ENCODE measurements at regions not wholly inside any gene's neighbourhood (a gene's known extent, or its start where the extent isn't known, plus 50 kb on each side); places are given as distances from the start of the nearest gene placed in this dataset.
A peak's percentile ranks its signal among the peaks of the same experiment; 100 is the strongest.

DNA sequence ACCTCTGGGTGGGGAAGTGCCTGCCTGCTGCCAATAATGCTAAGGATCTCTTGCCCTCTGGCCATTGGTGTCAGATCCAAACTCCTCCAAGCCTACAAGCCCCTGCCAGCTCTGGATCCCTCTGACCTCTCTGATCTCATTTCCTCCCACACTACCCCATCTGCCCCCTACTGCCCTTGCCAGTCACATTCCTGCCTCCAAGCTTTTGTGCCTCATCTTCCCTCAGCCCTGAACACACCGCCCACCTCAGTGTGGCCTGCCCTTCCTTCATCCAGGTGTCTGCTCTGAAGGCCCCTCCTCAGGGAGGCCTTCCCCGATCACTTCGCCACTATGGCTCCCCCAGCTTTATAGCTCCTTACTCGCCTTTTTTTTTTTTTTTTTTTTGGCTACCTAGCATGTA is 161.0 kb upstream of the GLI2 start:
- TF ChIP-seq, protein P1, sequence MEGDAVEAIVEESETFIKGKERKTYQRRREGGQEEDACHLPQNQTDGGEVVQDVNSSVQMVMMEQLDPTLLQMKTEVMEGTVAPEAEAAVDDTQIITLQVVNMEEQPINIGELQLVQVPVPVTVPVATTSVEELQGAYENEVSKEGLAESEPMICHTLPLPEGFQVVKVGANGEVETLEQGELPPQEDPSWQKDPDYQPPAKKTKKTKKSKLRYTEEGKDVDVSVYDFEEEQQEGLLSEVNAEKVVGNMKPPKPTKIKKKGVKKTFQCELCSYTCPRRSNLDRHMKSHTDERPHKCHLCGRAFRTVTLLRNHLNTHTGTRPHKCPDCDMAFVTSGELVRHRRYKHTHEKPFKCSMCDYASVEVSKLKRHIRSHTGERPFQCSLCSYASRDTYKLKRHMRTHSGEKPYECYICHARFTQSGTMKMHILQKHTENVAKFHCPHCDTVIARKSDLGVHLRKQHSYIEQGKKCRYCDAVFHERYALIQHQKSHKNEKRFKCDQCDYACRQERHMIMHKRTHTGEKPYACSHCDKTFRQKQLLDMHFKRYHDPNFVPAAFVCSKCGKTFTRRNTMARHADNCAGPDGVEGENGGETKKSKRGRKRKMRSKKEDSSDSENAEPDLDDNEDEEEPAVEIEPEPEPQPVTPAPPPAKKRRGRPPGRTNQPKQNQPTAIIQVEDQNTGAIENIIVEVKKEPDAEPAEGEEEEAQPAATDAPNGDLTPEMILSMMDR (IDR thresholded peaks at IDR 0.05), result no peak
- TF ChIP-seq POLR2A (IDR thresholded peaks at IDR 0.05), result no peak
- no peak for ATAC-seq
- 88 to 93% (median 90%) methylated on average over 4 of the region's 4 CpGs for whole genome bisulfite sequencing, 4 donors

DNA sequence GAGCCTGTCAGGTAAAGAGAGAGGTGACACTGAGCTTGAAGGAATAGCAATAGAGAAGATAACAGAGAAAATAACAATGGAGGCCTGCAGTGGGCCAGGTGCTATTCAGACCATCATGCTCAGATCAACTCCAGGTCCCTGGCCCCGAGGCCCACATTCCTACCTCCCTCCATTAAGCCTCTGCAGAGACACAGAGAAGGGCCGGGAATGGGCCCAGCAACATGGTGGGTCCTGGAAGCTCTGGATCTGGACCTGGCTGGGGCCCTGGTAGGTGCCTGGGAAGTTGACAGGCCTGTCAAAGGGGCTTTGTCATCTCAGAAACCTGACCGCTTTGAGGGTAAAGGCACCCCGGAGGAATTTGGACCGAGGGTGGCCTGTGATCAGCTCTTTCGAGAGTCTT is 159.7 kb upstream of the GLI2 start:
- H3K27me3 ChIP-seq, result no peaks in the 10 kb centered on the region
- intact Hi-C loops (cut with DNase I), result no loop called here
- no peak overlapping the region for H3K4me3 ChIP-seq
- no peaks in the 10 kb centered on the region for H3K9me3 ChIP-seq
- H3K36me3 ChIP-seq, result no peaks in the 10 kb centered on the region
- no peak for TF ChIP-seq POLR2A (IDR thresholded peaks at IDR 0.05)
- TF ChIP-seq, protein P1 (IDR thresholded peaks at IDR 0.05), result no peak
- 88 to 99% (median 94%) methylated on average over 6 of the region's 6 CpGs for WGBS, 4 donors
- DNase-seq (peak in 1 of 5 donors; percentile 42), ATAC-seq (no peak)
- H3K27ac ChIP-seq, result peak overlapping the region in 5 of 12 donors; percentile 67 to 78 (median 72)
- H3K4me1 ChIP-seq, result peaks cover 3 to 30% (median 15%) of the 10 kb centered on the region in 12 donors

More for the DNA sequence above, 161.0 kb upstream of the GLI2 start:
- Histone ChIP-seq H3K4me3 (no peak overlapping the region), H3K27me3 (no peaks in the 10 kb centered on the region), H3K36me3 (no peaks in the 10 kb centered on the region), H3K4me1 (peaks cover 3 to 30% (median 15%) of the 10 kb centered on the region in 12 donors), H3K27ac (peak overlapping the region in 1 of 12 donors; percentile 30), H3K9me3 (no peaks in the 10 kb centered on the region)
- intact Hi-C loops (cut with DNase I), result no loop called here
- peak in 1 of 5 donors; percentile 17 for DNase-seq

DNA sequence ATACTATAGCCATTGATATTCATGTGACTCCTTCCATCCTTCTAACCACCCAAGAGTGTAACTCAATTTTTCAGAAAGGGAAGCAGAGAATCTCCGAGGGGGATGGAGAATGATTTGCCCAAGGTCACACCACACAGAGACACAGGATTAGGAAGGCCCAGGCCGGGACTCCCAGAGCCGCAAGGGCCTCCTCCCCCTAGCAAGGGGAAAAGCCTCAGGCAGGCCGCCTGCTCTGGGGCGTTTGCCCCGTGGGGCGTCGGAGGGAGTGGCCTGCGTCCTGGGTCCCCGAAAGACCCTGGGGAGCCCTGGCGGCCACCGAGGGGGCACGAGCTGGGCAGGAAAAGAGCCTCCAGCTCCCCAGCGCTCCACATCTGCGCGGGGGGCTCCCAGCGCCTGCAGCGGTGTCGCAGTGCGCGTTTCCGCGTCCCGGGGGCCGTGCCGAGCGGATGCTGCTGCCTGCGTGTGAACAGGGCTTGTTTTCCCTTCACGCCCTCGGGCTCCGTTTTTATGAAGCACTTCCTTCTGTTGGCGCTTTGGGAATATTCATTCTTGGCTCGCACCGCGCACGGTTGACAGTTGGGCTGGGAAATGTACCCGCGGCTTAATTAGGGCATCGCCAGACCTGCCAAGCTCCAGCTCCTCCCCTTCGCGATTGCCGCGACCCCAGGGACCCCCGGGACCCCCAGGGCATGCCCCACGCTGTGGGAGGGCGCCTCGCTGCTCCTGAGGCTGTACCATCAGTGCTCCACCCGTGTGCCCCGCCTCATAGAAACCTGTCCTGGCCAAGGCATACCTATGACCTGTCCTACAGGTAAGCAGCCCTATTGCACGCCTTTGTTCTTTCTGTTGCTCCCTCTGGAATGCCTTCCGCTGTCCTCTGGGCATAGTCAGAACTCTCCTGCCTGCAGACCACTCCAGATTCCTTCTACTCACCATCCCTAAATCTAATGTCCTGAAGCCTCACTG is 158.9 kb upstream of the GLI2 start:
- Histone ChIP-seq H3K36me3 (no peaks in the 10 kb centered on the region), H3K4me3 (peak overlapping the region in 11 of 12 donors; percentile 3 to 54 (median 42)), H3K27me3 (no peaks in the 10 kb centered on the region), H3K4me1 (peaks cover 3 to 30% (median 15%) of the 10 kb centered on the region in 12 donors), H3K9me3 (no peaks in the 10 kb centered on the region), H3K27ac (peak overlapping the region in 6 of 12 donors; percentile 25 to 78 (median 71))
- 10 to 16% (median 11%) methylated on average over 26 to 51 of the region's 51 CpGs for WGBS, 4 donors
- TF ChIP-seq, protein P1 (IDR thresholded peaks at IDR 0.05), result no peak
- no peak for TF ChIP-seq POLR2A (IDR thresholded peaks at IDR 0.05)
- DNase-seq, result peak; percentile 49 to 83 (median 75)
- intact Hi-C loops (cut with DNase I), result no loop called here
- ATAC-seq, result peak; percentile 49 to 85 (median 60)

DNA sequence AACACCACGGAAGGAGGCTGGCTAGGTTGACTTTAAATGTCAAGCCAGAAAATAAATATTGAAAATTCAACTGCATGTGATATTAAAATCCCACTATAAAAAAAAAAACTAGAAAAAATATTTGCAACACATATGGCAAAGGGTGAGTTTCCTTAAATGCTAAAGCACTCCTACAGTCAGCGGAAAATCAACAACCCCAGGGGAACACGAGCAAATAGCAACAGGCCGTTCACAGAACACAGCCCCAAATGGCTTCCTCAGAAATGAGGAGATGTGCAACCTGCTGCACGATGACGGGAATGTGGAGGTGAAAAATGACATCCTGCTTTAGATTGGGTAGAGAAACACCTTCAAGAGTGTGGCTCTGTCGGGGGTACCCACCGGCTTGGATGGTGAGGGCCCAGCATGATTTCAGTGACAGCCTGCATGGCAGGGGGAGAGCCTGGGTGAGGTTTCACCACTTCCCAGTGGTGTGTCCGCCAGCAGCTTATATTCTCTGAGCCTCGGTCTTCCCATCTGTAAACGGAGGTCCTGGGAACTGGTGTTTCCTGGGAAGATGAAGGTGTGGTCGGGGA is 157.9 kb upstream of the GLI2 start:
- intact Hi-C loops (cut with DNase I), result no loop called here
- Histone ChIP-seq H3K4me3 (no peak overlapping the region), H3K9me3 (no peaks in the 10 kb centered on the region), H3K27me3 (no peaks in the 10 kb centered on the region), H3K36me3 (no peaks in the 10 kb centered on the region), H3K27ac (peak overlapping the region in 1 of 12 donors; percentile 76), H3K4me1 (peaks cover 3 to 30% (median 15%) of the 10 kb centered on the region in 12 donors)
- 84 to 89% (median 87%) methylated on average over 12 of the region's 12 CpGs for WGBS, 4 donors
- DNase-seq, result peak in 2 of 5 donors; percentile 7 to 17
- ATAC-seq, result no peak
- TF ChIP-seq POLR2A (IDR thresholded peaks at IDR 0.05), result no peak
- TF ChIP-seq, protein P1 (IDR thresholded peaks at IDR 0.05), result no peak

Data from heart left ventricle (tissue), 16 donors.